Muscle layer of colon (tissue), 2 donors: ENCODE measurements at regions not wholly inside any gene's neighbourhood (a gene's known extent, or its start where the extent isn't known, plus 50 kb on each side); places are given as distances from the start of the nearest gene placed in this dataset.

Experiments
- H3K27ac ChIP-seq: one replicate; pipeline ENCODE4 v1.7.0; 2013; ENCODE audit warnings: low read depth, mild to moderate bottlenecking, low read length, moderate library complexity
- H3K27me3 ChIP-seq, 2 donors: one replicate each; pipeline ENCODE4 v1.7.0; 2013; ENCODE audit warnings: low read length in 2 of 2, mild to moderate bottlenecking in 2 of 2; ENCODE audit not compliant: insufficient read depth in 2 of 2, control insufficient read depth in 1 of 2
- H3K36me3 ChIP-seq: one replicate; pipeline ENCODE4 v1.7.0; 2013; ENCODE audit warnings: mild to moderate bottlenecking, low read length; ENCODE audit not compliant: insufficient read depth
- H3K4me1 ChIP-seq: one replicate; pipeline ENCODE4 v1.7.0; 2013; ENCODE audit warnings: mild to moderate bottlenecking, low read length; ENCODE audit not compliant: insufficient read depth
- H3K4me3 ChIP-seq, 2 donors: one replicate each; pipeline ENCODE4 v1.7.0; 2013; ENCODE audit warnings: low read length in 2 of 2, low read depth in 1 of 2, mild to moderate bottlenecking in 1 of 2, moderate library complexity in 1 of 2
- H3K9ac ChIP-seq: one replicate; pipeline ENCODE4 v1.7.0; 2013; ENCODE audit warnings: low read length
- H3K9me3 ChIP-seq: one replicate; pipeline ENCODE4 v1.7.0; 2013; ENCODE audit warnings: mild to moderate bottlenecking, low read length
- donor health status: abdominal sarcoma.
- donor health status: Adenocarcinoma of cecum.

- H3K27ac ChIP-seq: no peak overlapping the region
- H3K4me3 ChIP-seq: no peak overlapping the region
- no peaks in the 10 kb centered on the region for H3K9me3 ChIP-seq
- peaks cover 0 to 4% of the 10 kb centered on the region in 2 donors for H3K27me3 ChIP-seq
- H3K36me3 ChIP-seq: no peaks in the 10 kb centered on the region
- H3K9ac ChIP-seq: no peak overlapping the region
- H3K4me1 ChIP-seq: no peaks in the 10 kb centered on the region
Measured at GRCh38 chr18:78130232-78131195, 849.1 kb upstream of the SALL3 start.

DNA sequence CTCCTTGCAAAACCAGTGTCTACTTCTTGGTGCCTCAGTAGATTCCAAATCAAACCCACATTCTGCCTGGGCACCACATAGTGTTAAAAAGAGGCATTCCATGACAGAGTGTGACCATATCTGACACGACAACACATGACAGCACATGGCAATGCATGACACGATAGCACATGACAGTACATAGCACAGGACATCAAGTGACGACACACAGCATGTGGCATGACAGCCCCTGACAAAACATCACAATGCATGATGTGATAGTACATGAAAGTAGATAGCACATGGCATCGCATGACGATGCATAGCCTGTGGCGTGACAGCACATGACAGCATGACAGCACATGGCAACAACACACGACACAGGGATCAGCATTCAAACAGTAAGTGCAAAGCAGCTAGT, 845.9 kb upstream of the SALL3 start:
- Histone ChIP-seq H3K4me1 (no peaks in the 10 kb centered on the region), H3K27me3 (peaks cover 0 to 4% of the 10 kb centered on the region in 2 donors), H3K9me3 (no peaks in the 10 kb centered on the region), H3K27ac (no peak overlapping the region), H3K9ac (no peak overlapping the region), H3K36me3 (no peaks in the 10 kb centered on the region), H3K4me3 (no peak overlapping the region)

GRCh38 chr18:78136986-78137385, 842.6 kb upstream of the SALL3 start:
- H3K36me3 ChIP-seq: no peaks in the 10 kb centered on the region
- H3K9me3 ChIP-seq: no peaks in the 10 kb centered on the region
- no peaks in the 10 kb centered on the region for H3K27me3 ChIP-seq
- H3K4me1 ChIP-seq: no peaks in the 10 kb centered on the region
- no peak overlapping the region for H3K27ac ChIP-seq
- H3K9ac ChIP-seq: no peak overlapping the region
- H3K4me3 ChIP-seq: no peak overlapping the region

GRCh38 chr18:78138983-78139496, 840.6 kb upstream of the SALL3 start:
- Histone ChIP-seq H3K36me3 (no peaks in the 10 kb centered on the region), H3K27ac (no peak overlapping the region), H3K4me3 (no peak overlapping the region)

GRCh38 chr18:78140294-78140693, 839.3 kb upstream of the SALL3 start:
- Histone ChIP-seq H3K27me3 (no peaks in the 10 kb centered on the region), H3K9ac (no peak overlapping the region), H3K4me3 (no peak overlapping the region), H3K4me1 (no peaks in the 10 kb centered on the region), H3K36me3 (no peaks in the 10 kb centered on the region), H3K27ac (no peak overlapping the region), H3K9me3 (no peaks in the 10 kb centered on the region)

More at GRCh38 chr18:78138983-78139496, 840.6 kb upstream of the SALL3 start:
- H3K9ac ChIP-seq: no peak overlapping the region
- no peaks in the 10 kb centered on the region for H3K4me1 ChIP-seq
- H3K9me3 ChIP-seq: no peaks in the 10 kb centered on the region
- H3K27me3 ChIP-seq: no peaks in the 10 kb centered on the region

DNA sequence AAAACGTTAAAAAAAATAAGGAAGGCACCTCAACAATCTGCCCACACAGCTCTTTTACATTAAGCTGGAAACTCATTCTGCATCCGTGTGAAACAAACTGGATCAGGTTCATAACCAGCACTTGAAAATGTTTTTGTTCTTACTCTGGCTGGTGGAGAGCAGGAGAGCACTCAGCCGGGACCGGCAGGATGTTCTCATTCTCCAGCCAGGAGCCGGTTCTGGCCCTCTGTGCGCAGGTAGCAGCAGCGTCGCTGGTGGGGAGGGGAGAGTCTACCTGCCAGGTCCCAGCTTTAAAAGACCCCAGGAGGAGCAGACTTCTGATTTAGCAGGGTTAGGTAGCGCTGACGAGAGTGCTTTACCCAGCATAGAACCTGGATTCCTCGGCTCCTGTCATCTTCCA, 834.9 kb upstream of the SALL3 start:
- H3K4me1 ChIP-seq: no peaks in the 10 kb centered on the region
- no peak overlapping the region for H3K27ac ChIP-seq
- H3K27me3 ChIP-seq: no peaks in the 10 kb centered on the region
- no peak overlapping the region for H3K4me3 ChIP-seq
- H3K36me3 ChIP-seq: no peaks in the 10 kb centered on the region
- no peak overlapping the region for H3K9ac ChIP-seq
- H3K9me3 ChIP-seq: no peaks in the 10 kb centered on the region

DNA sequence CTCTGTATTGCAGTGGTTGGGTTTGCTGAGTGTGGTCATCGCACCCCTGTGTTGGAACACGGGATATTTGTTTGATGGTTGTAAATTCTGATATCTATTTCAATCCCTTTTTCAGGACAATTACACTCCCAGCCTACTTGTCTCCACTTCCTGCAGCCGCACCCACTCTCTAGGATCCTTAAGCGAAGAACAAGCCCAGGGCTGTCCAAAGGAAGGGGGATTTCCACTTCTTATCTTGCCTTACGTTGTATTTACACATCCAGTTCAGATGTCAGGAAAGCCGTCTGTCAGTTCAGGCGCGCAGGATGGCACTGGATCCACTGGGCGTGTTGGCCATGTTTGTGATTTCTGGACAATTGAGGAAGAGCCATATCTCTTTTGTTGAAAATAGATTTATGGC, 834.5 kb upstream of the SALL3 start:
- Histone ChIP-seq H3K9me3 (no peaks in the 10 kb centered on the region), H3K4me3 (no peak overlapping the region), H3K4me1 (no peaks in the 10 kb centered on the region), H3K36me3 (no peaks in the 10 kb centered on the region), H3K27me3 (no peaks in the 10 kb centered on the region), H3K27ac (no peak overlapping the region), H3K9ac (no peak overlapping the region)

DNA sequence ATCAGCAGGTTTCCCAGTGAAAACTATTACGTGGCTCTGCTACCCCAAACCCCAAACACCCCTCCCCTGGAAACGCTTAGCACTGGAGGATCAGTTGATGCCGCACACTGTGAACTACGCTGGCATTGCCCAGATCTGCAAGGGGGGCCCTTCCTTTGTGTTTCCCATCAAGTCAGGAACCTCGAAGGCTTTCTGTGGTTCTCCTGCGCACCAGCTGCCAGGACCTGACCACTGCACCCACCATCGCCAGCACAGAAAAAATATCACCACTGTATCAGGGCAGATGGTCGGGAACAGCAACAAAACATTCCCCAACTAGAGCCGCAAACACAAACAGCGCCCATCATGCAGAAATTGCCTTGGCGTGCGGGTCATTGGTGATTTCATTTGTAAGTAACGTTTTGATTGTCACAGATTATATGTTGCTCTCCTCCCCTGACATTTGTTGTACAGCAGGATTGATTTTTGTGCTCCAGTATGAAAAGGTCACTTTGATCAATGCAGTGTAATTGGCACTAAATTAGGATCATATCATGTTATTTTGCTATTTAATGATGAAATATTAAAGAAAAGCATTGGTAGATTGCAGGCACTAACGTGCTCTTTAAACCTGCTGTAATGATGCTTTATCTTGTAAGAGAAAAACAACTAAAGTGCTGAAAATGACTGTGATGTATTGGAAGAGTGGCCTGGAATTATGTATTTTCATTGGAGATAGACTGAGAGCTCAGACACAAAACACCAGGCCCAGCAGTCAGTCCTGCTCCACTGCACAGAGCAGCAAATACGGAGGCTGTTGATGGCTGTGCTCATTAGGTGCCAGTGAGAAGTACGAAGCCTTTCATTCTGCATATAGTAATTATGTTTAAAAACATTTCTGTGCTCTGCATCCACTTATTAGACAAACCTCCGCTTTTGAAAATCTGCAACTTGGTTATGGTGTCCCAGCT, 833.2 kb upstream of the SALL3 start:
- H3K9ac ChIP-seq: no peak overlapping the region
- no peak overlapping the region for H3K4me3 ChIP-seq
- H3K4me1 ChIP-seq: no peaks in the 10 kb centered on the region
- H3K27ac ChIP-seq: no peak overlapping the region
- no peaks in the 10 kb centered on the region for H3K27me3 ChIP-seq
- H3K9me3 ChIP-seq: no peaks in the 10 kb centered on the region
- no peaks in the 10 kb centered on the region for H3K36me3 ChIP-seq

DNA sequence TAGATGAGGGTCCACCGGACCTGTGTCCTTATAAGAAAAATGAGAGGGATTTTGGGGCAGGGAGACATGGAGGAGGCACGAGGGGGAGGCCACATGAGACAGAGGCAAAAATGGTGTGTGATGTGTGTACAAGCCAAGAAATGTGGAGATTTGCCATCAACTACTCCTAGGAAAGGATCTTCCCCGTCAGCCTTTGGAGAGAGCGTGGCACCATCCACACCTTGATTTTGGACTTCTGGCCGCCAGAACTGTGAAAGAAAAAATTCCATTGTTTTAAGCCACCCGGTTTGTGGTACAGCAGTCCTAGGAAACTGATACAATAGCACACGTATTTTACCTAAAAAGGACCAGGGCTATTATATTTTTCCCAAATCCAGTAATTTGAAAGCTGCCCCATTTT, 829.0 kb upstream of the SALL3 start:
- Histone ChIP-seq H3K4me1 (no peaks in the 10 kb centered on the region), H3K36me3 (no peaks in the 10 kb centered on the region), H3K27ac (no peak overlapping the region), H3K9ac (no peak overlapping the region), H3K27me3 (no peaks in the 10 kb centered on the region), H3K4me3 (no peak overlapping the region), H3K9me3 (no peaks in the 10 kb centered on the region)

- no peaks in the 10 kb centered on the region for H3K27me3 ChIP-seq
- H3K9me3 ChIP-seq: no peaks in the 10 kb centered on the region
- no peak overlapping the region for H3K4me3 ChIP-seq
- H3K36me3 ChIP-seq: no peaks in the 10 kb centered on the region
- no peak overlapping the region for H3K27ac ChIP-seq
- H3K4me1 ChIP-seq: no peaks in the 10 kb centered on the region
- H3K9ac ChIP-seq: no peak overlapping the region
Measured at GRCh38 chr18:78151234-78151633, 828.4 kb upstream of the SALL3 start.
